B cell (primary cell): ENCODE measurements at regions not wholly inside any gene's neighbourhood (a gene's known extent, or its start where the extent isn't known, plus 50 kb on each side); places are given as distances from the start of the nearest gene placed in this dataset.

ENCODE experiments used
- EZH2 ChIP-seq: IDR thresholded peaks from 2 replicates; pipeline ENCODE4 v1.6.1; 2012; ENCODE audit warnings: borderline replicate concordance, low read depth, mild to moderate bottlenecking, moderate library complexity, low read length; ENCODE audit not compliant: insufficient read depth, poor library complexity, severe bottlenecking
- TF ChIP-seq, protein P1 (sequence below): fragments of 200-600 bp; IDR thresholded peaks from one replicate; pipeline ENCODE4 v1.8.0; 2022; ENCODE audit warnings: antibody characterized with exemption, mild to moderate bottlenecking

GRCh38 chr11:79794484-79795393 is 353.9 kb upstream of the TENM4 start:
- TF ChIP-seq, protein P1, sequence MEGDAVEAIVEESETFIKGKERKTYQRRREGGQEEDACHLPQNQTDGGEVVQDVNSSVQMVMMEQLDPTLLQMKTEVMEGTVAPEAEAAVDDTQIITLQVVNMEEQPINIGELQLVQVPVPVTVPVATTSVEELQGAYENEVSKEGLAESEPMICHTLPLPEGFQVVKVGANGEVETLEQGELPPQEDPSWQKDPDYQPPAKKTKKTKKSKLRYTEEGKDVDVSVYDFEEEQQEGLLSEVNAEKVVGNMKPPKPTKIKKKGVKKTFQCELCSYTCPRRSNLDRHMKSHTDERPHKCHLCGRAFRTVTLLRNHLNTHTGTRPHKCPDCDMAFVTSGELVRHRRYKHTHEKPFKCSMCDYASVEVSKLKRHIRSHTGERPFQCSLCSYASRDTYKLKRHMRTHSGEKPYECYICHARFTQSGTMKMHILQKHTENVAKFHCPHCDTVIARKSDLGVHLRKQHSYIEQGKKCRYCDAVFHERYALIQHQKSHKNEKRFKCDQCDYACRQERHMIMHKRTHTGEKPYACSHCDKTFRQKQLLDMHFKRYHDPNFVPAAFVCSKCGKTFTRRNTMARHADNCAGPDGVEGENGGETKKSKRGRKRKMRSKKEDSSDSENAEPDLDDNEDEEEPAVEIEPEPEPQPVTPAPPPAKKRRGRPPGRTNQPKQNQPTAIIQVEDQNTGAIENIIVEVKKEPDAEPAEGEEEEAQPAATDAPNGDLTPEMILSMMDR = no peak
- no peak for TF ChIP-seq EZH2
